AG04450 (cell line): ENCODE measurements at regions not wholly inside any gene's neighbourhood (a gene's known extent, or its start where the extent isn't known, plus 50 kb on each side); places are given as distances from the start of the nearest gene placed in this dataset.

Source experiments
- CTCF ChIA-PET: fragments of 300-600, 350-600 bp; formaldehyde crosslinking; extraction: SDS; loops from one replicate; lab custom pipeline; 2022; ENCODE audit warnings: antibody characterized with exemption, inconsistent platforms; lab: Charles Lee
- POLR2A ChIA-PET: fragments of 350-600 bp; formaldehyde crosslinking; extraction: SDS; loops from one replicate; lab custom pipeline; 2021; ENCODE audit warnings: antibody characterized with exemption, inconsistent platforms; lab: Yijun Ruan, JAX
- DNase-seq: peaks from one replicate; pipeline ENCODE4 v3.0.0-alpha.2; 2011; ENCODE audit warnings: low read depth, low spot score
- H3K27ac ChIP-seq: one replicate; pipeline ENCODE4 v1.5.1; 2012; ENCODE audit warnings: low read depth, low read length, control low read depth
- H3K27me3 ChIP-seq: one replicate; pipeline ENCODE4 v1.6.0; 2012; ENCODE audit warnings: low read length; ENCODE audit not compliant: control insufficient read depth, insufficient read depth
- H3K4me3 ChIP-seq: 2 replicates; pipeline ENCODE4 v1.5.1; 2011; ENCODE audit warnings: mild to moderate bottlenecking, low read depth, low read length, control low read depth
- H3K9me3 ChIP-seq: 2 replicates; pipeline ENCODE4 v1.5.1; 2012; ENCODE audit warnings: low read length; ENCODE audit not compliant: control insufficient read depth, insufficient read depth
- CTCF ChIP-seq: IDR thresholded peaks from 2 replicates; pipeline ENCODE4 v1.5.1; 2011; ENCODE audit warnings: low read depth, low read length, control low read depth, inconsistent platforms

DNA sequence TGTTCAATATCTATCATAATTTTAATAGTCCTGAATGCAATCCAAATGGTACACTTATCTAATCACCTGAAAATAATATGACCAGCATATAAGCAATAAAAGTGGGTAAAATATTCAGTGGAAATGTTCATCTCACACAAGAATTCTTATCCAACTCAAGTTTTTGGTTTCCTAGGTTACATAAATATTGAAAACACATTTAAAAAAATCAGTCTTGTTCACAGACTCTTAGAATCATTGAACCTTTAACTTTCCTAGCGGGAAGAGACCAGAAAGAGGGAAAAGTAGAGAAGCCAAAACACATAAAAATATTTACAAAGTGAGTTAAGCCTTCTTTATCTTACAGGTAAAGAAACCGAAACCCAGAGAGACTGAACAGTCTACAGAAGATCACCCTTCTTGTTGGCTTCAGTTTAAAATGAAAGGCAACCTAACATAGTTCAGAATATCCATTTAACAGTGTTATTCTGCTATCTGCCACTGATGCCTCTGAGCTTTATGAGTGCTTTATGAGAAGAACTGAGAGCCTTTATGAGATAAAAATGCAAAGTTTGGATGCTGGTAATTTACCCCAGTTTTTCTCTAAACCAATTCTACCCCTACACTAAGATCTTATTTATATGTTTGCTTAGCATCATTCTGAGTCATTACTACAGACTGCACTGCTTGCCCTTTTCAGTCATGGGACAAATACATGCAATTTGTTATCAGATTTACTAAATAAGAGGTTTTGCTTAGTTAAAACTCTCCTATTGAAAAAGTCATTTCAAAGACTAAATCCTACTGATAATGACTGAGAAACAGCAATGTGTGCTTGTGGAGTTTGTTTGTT, 453.3 kb upstream of the INTU start:
- DNase-seq, result no peak
- no peak for TF ChIP-seq CTCF
- ChIA-PET POLR2A (no interaction called here), CTCF (no interaction called here)
- H3K4me3 ChIP-seq, result no peak overlapping the region
- no peak overlapping the region for H3K27ac ChIP-seq
- H3K27me3 ChIP-seq, result no peaks in the 10 kb centered on the region
- H3K9me3 ChIP-seq, result no peaks in the 10 kb centered on the region

DNA sequence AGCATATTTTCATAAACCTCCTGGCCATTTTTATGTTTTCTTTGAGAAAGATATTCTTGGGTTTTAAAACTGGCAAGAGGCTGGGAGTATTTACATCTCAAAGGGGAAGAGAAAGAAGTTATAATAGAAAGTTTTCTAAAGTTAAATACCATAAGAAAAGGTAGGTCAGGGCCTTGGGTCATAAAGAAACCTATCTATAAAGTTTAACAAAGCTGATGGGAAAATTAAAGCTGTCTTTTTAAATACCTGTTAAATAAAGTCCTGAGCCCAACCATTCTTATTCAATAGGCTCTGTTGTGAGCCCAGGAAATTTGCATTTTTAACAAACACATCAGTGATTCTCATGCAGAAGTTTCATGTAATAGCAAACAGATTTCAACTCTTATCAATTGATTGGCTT, 451.8 kb upstream of the INTU start:
- POLR2A ChIA-PET, result no interaction called here
- no peaks in the 10 kb centered on the region for H3K27me3 ChIP-seq
- no peak for DNase-seq
- TF ChIP-seq CTCF, result no peak
- H3K4me3 ChIP-seq, result no peak overlapping the region
- CTCF ChIA-PET, result no interaction called here
- no peak overlapping the region for H3K27ac ChIP-seq
- H3K9me3 ChIP-seq, result no peaks in the 10 kb centered on the region

DNA sequence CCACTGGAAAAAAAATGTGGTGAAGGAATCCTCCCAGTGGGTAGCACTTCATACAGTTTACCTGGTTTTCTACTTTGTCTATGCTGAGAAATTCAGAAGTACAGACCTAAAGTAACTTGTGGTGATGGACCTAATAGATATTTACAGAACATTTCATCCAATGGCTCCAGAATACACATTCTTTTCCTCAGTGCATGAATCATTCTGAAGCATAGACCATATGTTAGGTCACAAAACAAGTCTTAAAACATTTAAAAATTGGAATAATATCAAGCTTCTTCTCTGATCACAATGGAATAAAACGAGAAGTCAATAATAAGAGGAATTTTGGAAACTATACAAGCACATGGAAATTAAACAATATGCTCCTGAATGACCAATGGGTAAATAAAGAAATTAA, 450.1 kb upstream of the INTU start:
- Histone ChIP-seq H3K27me3 (no peaks in the 10 kb centered on the region), H3K4me3 (no peak overlapping the region), H3K27ac (no peak overlapping the region), H3K9me3 (no peaks in the 10 kb centered on the region)
- TF ChIP-seq CTCF, result no peak
- ChIA-PET CTCF (no interaction called here), POLR2A (no interaction called here)
- DNase-seq, result no peak

DNA sequence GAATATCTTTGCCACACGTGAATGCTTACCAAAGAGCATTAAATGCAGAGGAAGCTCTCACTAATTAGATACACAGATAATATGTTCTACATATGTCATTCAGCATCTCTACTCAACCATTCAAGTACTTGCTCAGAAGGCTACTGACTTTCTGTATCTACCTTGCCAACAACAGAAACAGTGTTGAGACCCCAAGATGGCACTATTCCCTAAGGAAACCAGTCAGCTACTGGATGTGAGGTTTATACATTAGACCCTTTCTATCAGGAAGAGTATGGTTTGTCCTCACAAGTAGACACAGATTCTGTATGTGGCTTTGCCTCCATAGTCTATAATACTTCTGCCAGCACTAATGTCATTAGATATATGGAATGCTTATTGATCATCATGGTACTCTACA, 443.9 kb upstream of the INTU start:
- TF ChIP-seq CTCF, result 0 out of 2 replicates have a peak, but pooled peaks have one; percentile 16
- ChIA-PET CTCF (interaction anchor here (0.6 to 2.9 kb wide), 3 partner anchors 14 to 291 kb away, joined by 4 to 9 read pairs (median 4); no protein-coding TSS in a partner anchor), POLR2A (no interaction called here)
- DNase-seq, result no peak
- no peak overlapping the region for H3K4me3 ChIP-seq
- no peaks in the 10 kb centered on the region for H3K27me3 ChIP-seq
- no peaks in the 10 kb centered on the region for H3K9me3 ChIP-seq
- no peak overlapping the region for H3K27ac ChIP-seq

GRCh38 chr4:127194281-127194680, 438.5 kb upstream of the INTU start:
- CTCF ChIA-PET, result interaction anchor here (1.0 kb wide), 1 partner anchor 207 kb away, joined by 3 read pairs; no protein-coding TSS in a partner anchor
- POLR2A ChIA-PET, result no interaction called here
- TF ChIP-seq CTCF, result no peak
- Histone ChIP-seq H3K27ac (no peak overlapping the region), H3K4me3 (no peak overlapping the region), H3K27me3 (no peaks in the 10 kb centered on the region), H3K9me3 (no peaks in the 10 kb centered on the region)
- DNase-seq, result no peak
